ENCODE measurements at regions not wholly inside any gene's neighbourhood (a gene's known extent, or its start where the extent isn't known, plus 50 kb on each side); places are given as distances from the start of the nearest gene placed in this dataset.

DNA sequence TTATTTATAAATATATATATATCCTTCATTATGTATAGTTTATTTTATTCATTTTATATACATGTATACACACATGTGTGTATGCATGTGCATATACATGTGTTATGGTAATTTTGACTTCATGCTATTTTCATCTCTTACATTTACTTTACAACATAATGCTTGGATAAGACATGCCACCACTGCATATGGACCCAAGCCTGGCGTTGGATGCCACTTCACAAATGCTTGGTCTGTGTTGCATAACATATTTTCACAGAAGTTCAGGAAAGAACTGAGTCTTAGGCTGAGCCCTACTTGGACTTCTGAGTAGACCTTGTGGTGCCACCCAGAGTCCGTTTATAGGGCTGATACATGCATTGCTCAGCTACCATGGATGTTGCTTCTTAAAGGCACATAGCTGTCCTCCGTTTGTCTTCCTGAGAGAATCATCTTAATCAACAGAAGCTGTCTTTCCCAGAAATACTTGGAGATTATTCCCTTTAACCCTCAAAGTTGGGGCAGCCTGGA is 337.8 kb downstream of the BTBD3 start:
- DNase-seq (ENCODE audit: low read depth): no peak
- H3K4me3 ChIP-seq (ENCODE audit: low read depth, low read length): no peak overlapping the region

GRCh38 chr20:12256806-12257205 is 339.1 kb downstream of the BTBD3 start:
- no peak for DNase-seq (ENCODE audit: low read depth)
- no peak overlapping the region for H3K4me3 ChIP-seq (ENCODE audit: low read depth, low read length)
- TF ChIP-seq CTCF (conservative IDR thresholded peaks at IDR 0.05; ENCODE audit: low read depth, low read length): no peak

More for the DNA sequence above, 337.8 kb downstream of the BTBD3 start:
- no peak for TF ChIP-seq CTCF (conservative IDR thresholded peaks at IDR 0.05; ENCODE audit: low read depth, low read length)

DNA sequence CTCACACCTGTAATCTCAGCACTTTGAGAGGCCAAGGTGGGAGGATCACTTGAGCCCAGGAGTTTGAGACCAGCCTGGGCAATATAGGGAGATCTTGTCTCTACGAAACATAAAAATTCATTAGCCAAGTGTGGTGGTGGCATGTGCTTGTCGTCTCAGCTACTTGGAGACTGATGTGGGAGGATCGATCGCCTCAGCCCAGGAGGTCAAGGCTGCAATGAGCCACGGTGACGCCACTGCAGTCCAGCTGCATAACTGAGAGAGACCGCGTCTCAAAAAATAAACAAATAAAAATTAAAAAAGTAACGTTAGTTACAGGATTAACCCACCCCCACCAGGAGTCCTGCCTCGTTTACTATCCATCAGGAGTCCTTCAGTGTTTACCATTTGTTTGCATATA is 345.1 kb downstream of the BTBD3 start:
- TF ChIP-seq CTCF (conservative IDR thresholded peaks at IDR 0.05; ENCODE audit: low read depth, low read length): no peak
- peak; percentile 2 for DNase-seq (ENCODE audit: low read depth)
- H3K4me3 ChIP-seq (ENCODE audit: low read depth, low read length): no peak overlapping the region

- H3K4me3 ChIP-seq (ENCODE audit: low read depth, low read length): no peak overlapping the region
- DNase-seq (ENCODE audit: low read depth): no peak
- no peak for TF ChIP-seq CTCF (conservative IDR thresholded peaks at IDR 0.05; ENCODE audit: low read depth, low read length)
Observed at GRCh38 chr20:12264711-12265110, 347.0 kb downstream of the BTBD3 start.

- no peak for TF ChIP-seq CTCF (conservative IDR thresholded peaks at IDR 0.05; ENCODE audit: low read depth, low read length)
- no peak for DNase-seq (ENCODE audit: low read depth)
Observed at GRCh38 chr20:12265662-12266061, 348.0 kb downstream of the BTBD3 start.

GRCh38 chr20:12269579-12269978 is 351.9 kb downstream of the BTBD3 start:
- TF ChIP-seq CTCF (conservative IDR thresholded peaks at IDR 0.05; ENCODE audit: low read depth, low read length): no peak

More at GRCh38 chr20:12265662-12266061, 348.0 kb downstream of the BTBD3 start:
- no peak overlapping the region for H3K4me3 ChIP-seq (ENCODE audit: low read depth, low read length)

GRCh38 chr20:12270863-12271262 is 353.2 kb downstream of the BTBD3 start:
- no peak overlapping the region for H3K4me3 ChIP-seq (ENCODE audit: low read depth, low read length)
- no peak for DNase-seq (ENCODE audit: low read depth)
- no peak for TF ChIP-seq CTCF (conservative IDR thresholded peaks at IDR 0.05; ENCODE audit: low read depth, low read length)

More at GRCh38 chr20:12269579-12269978, 351.9 kb downstream of the BTBD3 start:
- H3K4me3 ChIP-seq (ENCODE audit: low read depth, low read length): no peak overlapping the region
- DNase-seq (ENCODE audit: low read depth): no peak

All from choroid plexus epithelial cell (primary cell).